Lower leg skin (tissue), 4 donors: ENCODE measurements at regions not wholly inside any gene's neighbourhood (a gene's known extent, or its start where the extent isn't known, plus 50 kb on each side); places are given as distances from the start of the nearest gene placed in this dataset.

Experiments used
- DNase-seq, 2 donors: peaks; one replicate each; pipeline ENCODE4 v3.0.0-alpha.2; 2019; ENCODE audit warnings: low spot score in 2 of 2
- H3K4me3 ChIP-seq: fragments of 200-600 bp; sonication (generic); 2 replicates; pipeline ENCODE4 v1.5.1; 2017; ENCODE audit warnings: mild to moderate bottlenecking, low read depth; ENCODE audit not compliant: poor library complexity, severe bottlenecking
- CTCF ChIP-seq, 3 donors: fragments of 450-650 bp; IDR thresholded peaks; one replicate each; pipeline ENCODE4 v1.5.1; 2016; ENCODE audit warnings: antibody characterized with exemption in 3 of 3, mild to moderate bottlenecking in 3 of 3, moderate library complexity in 2 of 3
- POLR2A ChIP-seq, 2 donors: fragments of 450-650 bp; IDR thresholded peaks; one replicate each; pipeline ENCODE4 v1.6.1; 2016 to 2017; ENCODE audit warnings: antibody characterized with exemption in 2 of 2, mild to moderate bottlenecking in 1 of 2, moderate library complexity in 1 of 2
- WGBS, 2 donors: methylation state at CpG; one replicate each; pipeline ENCODE4 v1.1.5; 2018; 5-methylcytosine and 5-hydroxymethylcytosine counted together
- intact Hi-C: fragments of 100-400 bp; cut with DNase I; formaldehyde crosslinking; loops from one replicate; pipeline ENCODE4 v1.15.0; 2023; ENCODE audit warnings: low total_unique reads

GRCh38 chr22:48647606-48648515, 1179.8 kb downstream of the BRD1 start:
- no peak overlapping the region for H3K4me3 ChIP-seq
- intact Hi-C loops: no loop called here
- TF ChIP-seq CTCF (IDR thresholded peaks at IDR 0.05) (no peak), POLR2A (IDR thresholded peaks at IDR 0.05) (no peak)
- 90 to 92% methylated on average over 24 of the region's 25 CpGs for WGBS, 2 donors
- no peak for DNase-seq

- 80 to 81% methylated on average over 8 to 12 of the region's 13 CpGs for WGBS, 2 donors
- no peak overlapping the region for H3K4me3 ChIP-seq
- intact Hi-C loops: no loop called here
- no peak for DNase-seq
- TF ChIP-seq POLR2A (IDR thresholded peaks at IDR 0.05): no peak
- TF ChIP-seq CTCF (IDR thresholded peaks at IDR 0.05): no peak
These were observed 1180.6 kb downstream of the BRD1 start for GRCh38 chr22:48647051-48647450.

- H3K4me3 ChIP-seq: no peak overlapping the region
- WGBS, 2 donors: 81 to 85% methylated on average over 33 to 37 of the region's 42 CpGs
- DNase-seq: no peak
- no peak for TF ChIP-seq CTCF (IDR thresholded peaks at IDR 0.05)
- TF ChIP-seq POLR2A (IDR thresholded peaks at IDR 0.05): no peak
- intact Hi-C loops: no loop called here
These were observed 1181.3 kb downstream of the BRD1 start for GRCh38 chr22:48646216-48646925.

GRCh38 chr22:48645766-48646165, 1181.9 kb downstream of the BRD1 start:
- 65 to 69% methylated on average over 16 of the region's 16 CpGs for WGBS, 2 donors
- TF ChIP-seq POLR2A (IDR thresholded peaks at IDR 0.05): no peak
- no peak for TF ChIP-seq CTCF (IDR thresholded peaks at IDR 0.05)
- H3K4me3 ChIP-seq: no peak overlapping the region
- DNase-seq: no peak
- intact Hi-C loops: no loop called here

- 46 to 52% methylated on average over 5 to 6 of the region's 6 CpGs for WGBS, 2 donors
- TF ChIP-seq POLR2A (IDR thresholded peaks at IDR 0.05): no peak
- TF ChIP-seq CTCF (IDR thresholded peaks at IDR 0.05): no peak
These were observed 1182.7 kb downstream of the BRD1 start for GRCh38 chr22:48644997-48645396.

More at GRCh38 chr22:48644997-48645396, 1182.7 kb downstream of the BRD1 start:
- no peak for DNase-seq
- intact Hi-C loops: no loop called here
- H3K4me3 ChIP-seq: no peak overlapping the region
